ENCODE measurements at regions not wholly inside any gene's neighbourhood (a gene's known extent, or its start where the extent isn't known, plus 50 kb on each side); places are given as distances from the start of the nearest gene placed in this dataset.
"Not testable (repeated sequence)": the region's sequence is repeated elsewhere in the genome, so short reads cannot be mapped to it uniquely, and the experiment has no call there.

DNA sequence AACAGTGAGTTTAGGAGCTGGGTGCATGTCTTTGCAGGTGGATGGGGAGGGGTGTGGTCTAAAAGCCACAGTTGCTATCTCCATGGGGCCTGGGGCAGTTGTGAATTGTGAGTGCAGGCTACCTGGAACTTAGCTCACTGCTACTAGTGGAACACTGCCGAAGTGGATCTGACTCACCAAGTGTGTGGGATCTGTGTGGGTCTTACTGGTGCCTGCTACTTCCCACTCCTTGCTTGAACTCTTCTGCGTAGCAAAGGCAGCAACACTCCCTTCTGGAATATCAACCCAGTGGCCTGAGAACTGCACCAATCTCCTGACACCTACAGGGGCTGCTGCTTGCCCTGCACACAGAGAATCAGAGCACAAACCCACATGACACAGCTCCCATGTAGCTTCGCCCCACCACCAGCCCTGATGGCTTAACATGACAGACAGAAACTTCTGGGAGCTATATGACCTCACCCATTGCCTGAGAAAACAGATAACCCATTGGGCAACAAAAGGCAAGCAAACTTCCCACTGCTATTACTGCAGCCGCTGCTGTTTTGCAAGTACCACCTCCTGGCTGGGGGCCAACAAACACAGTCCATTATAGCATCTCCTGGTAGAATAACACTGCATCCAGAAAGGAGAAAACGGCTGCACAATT, 455.1 kb upstream of the DDX18 start:
- no peak for DNase-seq (ENCODE audit: low read depth in 2 of 2)

DNA sequence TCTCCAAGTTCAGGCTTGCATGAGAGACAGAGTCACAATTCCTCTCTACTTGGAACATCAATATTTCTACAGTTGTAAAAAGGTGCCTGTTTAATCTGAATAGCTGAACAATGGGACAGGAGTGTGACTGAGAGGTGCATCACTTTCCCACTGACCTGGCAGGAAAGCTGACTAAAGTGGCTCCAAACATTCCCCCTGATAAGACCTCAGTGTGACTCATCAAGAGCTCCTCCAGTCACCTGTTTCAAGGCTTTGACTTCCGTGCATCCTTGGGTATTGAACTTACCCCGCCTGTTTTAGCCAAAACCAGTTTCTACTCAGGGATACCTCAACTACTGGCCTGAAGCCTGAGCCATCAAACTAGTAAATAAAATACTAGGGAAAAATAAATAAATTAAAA, 453.9 kb upstream of the DDX18 start:
- DNase-seq (ENCODE audit: low read depth in 2 of 2): no peak

GRCh38 chr2:117378653-117379052, 435.8 kb upstream of the DDX18 start:
- DNase-seq (ENCODE audit: low read depth in 2 of 2): no peak

- DNase-seq (ENCODE audit: low read depth in 2 of 2): no peak
These were observed 434.6 kb upstream of the DDX18 start for GRCh38 chr2:117379928-117380327.

- not testable (repeated sequence) for DNase-seq (ENCODE audit: low read depth in 2 of 2)
These were observed 430.5 kb upstream of the DDX18 start for GRCh38 chr2:117383997-117384396.

GRCh38 chr2:117396161-117396560, 418.3 kb upstream of the DDX18 start:
- DNase-seq (ENCODE audit: low read depth in 2 of 2): no peak

GRCh38 chr2:117401582-117401981, 412.9 kb upstream of the DDX18 start:
- DNase-seq (ENCODE audit: low read depth in 2 of 2): no peak

- no peak for DNase-seq (ENCODE audit: low read depth in 2 of 2)
These were observed 408.0 kb upstream of the DDX18 start for GRCh38 chr2:117406443-117406842.

GRCh38 chr2:117407746-117408145, 406.7 kb upstream of the DDX18 start:
- DNase-seq (ENCODE audit: low read depth in 2 of 2): no peak

GRCh38 chr2:117409443-117409842, 405.0 kb upstream of the DDX18 start:
- no peak for DNase-seq (ENCODE audit: low read depth in 2 of 2)

- DNase-seq (ENCODE audit: low read depth in 2 of 2): no peak
These were observed 402.5 kb upstream of the DDX18 start for GRCh38 chr2:117411983-117412382.

GRCh38 chr2:117432746-117433145, 381.7 kb upstream of the DDX18 start:
- DNase-seq (ENCODE audit: low read depth in 2 of 2): no peak

GRCh38 chr2:117436697-117437096, 377.8 kb upstream of the DDX18 start:
- DNase-seq (ENCODE audit: low read depth in 2 of 2): no peak

DNA sequence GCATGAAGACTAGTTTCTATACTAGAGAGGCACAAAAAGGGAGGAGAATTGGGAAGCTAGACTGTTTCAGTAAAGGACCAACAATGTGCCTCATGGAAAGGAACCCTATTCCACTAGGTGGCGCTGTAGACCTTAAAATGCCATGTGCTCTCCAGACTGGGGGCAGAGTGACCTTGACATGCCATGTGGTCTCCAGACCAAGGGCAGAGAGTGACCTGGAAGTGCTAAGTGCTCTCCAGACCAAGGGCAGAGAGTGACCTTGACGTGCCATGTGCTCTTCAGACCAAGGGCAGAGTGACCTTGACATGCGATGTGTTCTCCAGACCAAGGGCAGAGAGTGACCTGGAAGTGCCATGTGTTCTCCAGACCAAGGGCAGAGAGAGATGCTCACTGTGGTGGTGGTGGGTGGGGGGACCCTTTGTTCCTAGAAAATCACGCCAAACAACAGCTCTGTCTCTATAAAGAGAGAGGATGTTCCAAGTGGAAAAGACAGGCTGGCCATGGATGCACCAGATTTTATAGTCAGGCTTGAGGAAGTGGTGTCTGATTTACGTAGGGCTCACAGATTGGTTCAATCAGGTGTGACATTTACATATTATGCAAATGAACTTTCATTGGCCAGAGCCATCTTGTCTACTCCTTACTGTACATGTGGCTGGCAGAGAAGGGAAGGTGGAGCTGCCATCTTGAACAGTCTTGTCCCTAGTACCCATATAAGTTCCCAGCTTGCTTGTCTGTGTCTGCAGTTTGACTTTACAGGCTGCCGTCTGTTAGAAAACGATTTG, 344.0 kb upstream of the DDX18 start:
- peak in 1 of 2 donors; percentile 1 for DNase-seq (ENCODE audit: low read depth in 2 of 2)

- DNase-seq (ENCODE audit: low read depth in 2 of 2): no peak
These were observed 332.9 kb upstream of the DDX18 start for GRCh38 chr2:117481608-117482007.

DNA sequence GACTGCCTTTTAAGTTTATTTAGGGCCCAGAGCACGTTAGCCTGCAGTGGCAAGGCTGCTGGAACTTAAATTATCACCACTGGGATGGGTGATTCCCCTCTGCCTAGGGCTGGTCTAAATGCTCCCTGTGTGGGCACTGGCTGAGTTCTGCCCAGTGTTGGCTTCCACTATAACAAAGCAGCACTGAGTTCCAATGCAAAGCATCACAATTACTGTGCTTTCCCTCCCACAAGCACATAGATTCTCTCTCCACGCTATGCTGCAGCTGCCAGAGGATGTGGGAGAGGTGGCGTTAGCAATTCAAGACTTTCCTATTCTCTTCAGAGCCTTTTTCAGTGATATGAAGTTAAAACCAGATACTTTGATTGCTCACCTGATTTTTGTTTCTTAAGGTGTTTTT, 328.9 kb upstream of the DDX18 start:
- DNase-seq (ENCODE audit: low read depth in 2 of 2): no peak

DNA sequence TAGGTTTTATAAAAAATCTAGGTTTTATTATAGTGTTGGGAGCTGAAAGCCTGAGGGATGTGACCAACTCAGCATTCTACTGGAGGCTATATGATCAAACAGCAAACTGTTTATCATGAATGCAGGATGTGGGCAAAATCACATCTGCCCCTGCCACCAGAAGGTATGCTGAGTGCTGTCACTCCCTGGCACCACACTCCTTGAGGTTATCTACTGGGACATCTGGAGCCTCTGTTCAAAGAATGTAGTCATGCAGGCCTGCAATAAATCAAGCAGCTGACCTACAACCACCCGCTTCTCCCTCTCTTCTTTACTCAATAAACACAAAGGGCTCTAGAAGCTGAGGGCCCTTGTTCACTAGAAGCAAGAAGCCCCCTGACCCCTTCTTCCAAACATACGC, 328.4 kb upstream of the DDX18 start:
- DNase-seq (ENCODE audit: low read depth in 2 of 2): no peak

DNA sequence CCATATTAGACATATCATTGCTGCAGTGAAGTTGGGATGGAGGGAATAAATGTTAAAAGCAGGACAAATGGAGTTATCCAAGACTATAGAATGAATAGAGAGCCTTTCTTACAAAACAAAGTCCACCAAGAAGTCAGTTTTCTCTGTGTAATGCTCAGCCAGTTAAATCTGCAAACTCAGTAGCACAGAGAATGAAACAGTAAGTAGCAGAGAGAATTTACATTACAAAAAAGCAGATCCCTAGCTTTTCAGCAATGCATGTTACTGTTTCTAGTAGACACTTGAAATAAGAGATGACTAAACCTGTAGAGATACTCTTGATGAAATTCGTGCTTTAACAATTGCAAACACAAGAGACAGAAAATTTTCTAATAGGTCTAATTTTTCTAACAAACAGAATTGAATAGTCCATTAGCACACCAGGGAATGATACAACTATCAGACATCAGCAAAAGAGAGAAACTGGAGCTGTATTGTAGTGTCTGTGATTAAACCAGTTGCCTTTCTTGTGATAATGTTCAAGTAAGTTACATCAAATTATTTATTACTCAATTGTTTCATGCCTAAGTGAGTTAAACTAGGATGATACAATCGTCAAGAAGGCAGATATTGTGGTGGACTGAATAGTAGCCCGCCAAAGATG, 322.2 kb upstream of the DDX18 start:
- no peak for DNase-seq (ENCODE audit: low read depth in 2 of 2)

GRCh38 chr2:117500721-117501120, 313.8 kb upstream of the DDX18 start:
- no peak for DNase-seq (ENCODE audit: low read depth in 2 of 2)

GRCh38 chr2:117502121-117502520, 312.4 kb upstream of the DDX18 start:
- DNase-seq (ENCODE audit: low read depth in 2 of 2): no peak

DNA sequence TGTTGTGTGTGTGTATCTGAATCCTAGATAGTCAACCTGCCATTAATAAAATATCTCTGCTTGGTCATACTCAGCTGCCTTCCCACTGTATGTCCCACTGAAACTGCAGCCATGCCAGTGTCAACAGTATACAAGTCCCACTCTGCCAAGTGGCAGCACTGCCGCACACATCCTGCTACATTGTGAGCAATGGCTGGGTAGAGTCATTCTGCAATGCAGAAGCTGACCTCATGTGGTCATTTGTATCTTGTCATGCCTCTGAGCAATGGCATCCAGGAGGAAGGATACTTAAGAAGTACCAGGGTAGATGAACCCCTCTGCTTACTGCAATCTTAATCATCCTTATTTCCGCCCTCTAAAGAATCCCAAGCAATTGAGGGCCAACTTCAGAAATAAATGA, 302.2 kb upstream of the DDX18 start:
- no peak for DNase-seq (ENCODE audit: low read depth in 2 of 2)

DNA sequence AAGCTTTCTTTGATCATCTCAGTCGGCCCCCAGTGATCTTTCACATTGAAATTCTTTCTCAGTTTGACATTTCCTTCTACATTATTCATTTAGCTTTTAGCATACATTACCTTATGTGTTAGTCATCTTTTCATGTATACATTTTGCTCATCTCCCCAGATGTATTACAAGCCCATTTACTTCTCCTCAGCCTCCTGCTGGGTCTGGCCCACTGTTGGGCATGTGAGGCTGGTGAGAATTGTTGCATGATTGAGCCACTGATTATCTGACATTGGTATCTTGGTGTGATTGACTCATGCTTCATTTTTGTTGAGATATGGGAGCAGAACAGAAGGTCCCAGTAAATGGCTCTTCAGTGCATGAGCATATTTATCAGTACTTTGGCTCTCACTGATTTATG, 300.1 kb upstream of the DDX18 start:
- DNase-seq (ENCODE audit: low read depth in 2 of 2): no peak

GRCh38 chr2:117519238-117519637, 295.3 kb upstream of the DDX18 start:
- no peak for DNase-seq (ENCODE audit: low read depth in 2 of 2)
